GM23248 (cell line): ENCODE measurements at regions not wholly inside any gene's neighbourhood (a gene's known extent, or its start where the extent isn't known, plus 50 kb on each side); places are given as distances from the start of the nearest gene placed in this dataset.

Experiments used
- EZH2 ChIP-seq: fragments of 200-600 bp; sonication (generic); IDR thresholded peaks from 2 replicates; pipeline ENCODE4 v1.6.1; 2018; ENCODE audit warnings: antibody characterized with exemption, mild to moderate bottlenecking; ENCODE audit not compliant: insufficient read depth, poor library complexity, severe bottlenecking
- EZH2phosphoT487 ChIP-seq: fragments of 200-600 bp; sonication (generic); IDR thresholded peaks from 2 replicates; pipeline ENCODE4 v1.6.1; 2018; ENCODE audit warnings: antibody characterized with exemption, moderate library complexity, mild to moderate bottlenecking, low read depth; ENCODE audit not compliant: insufficient read depth

GRCh38 chr15:87715252-87715651 lies 541.3 kb downstream of the NTRK3 start:
- TF ChIP-seq EZH2 (no peak), EZH2phosphoT487 (no peak)
